Mucosa of descending colon (tissue), 3 donors: ENCODE measurements at regions not wholly inside any gene's neighbourhood (a gene's known extent, or its start where the extent isn't known, plus 50 kb on each side); places are given as distances from the start of the nearest gene placed in this dataset.
"Not testable (repeated sequence)": the region's sequence is repeated elsewhere in the genome, so short reads cannot be mapped to it uniquely, and the experiment has no call there.

ENCODE experiments used
- ATAC-seq: fragments of 200-7000 bp; cut with Tn5 transposase; one replicate; pipeline ENCODE4 v1.9.1; 2020; ENCODE audit warnings: mild to moderate bottlenecking, moderate library complexity
- DNase-seq, 3 donors: peaks; one replicate each; pipeline ENCODE4 v3.0.0-alpha.2; 2020
- H3K36me3 ChIP-seq: fragments of 200-600 bp; one replicate; pipeline ENCODE4 v1.8.0; 2021; ENCODE audit warnings: low read depth, mild to moderate bottlenecking
- H3K4me1 ChIP-seq: fragments of 200-600 bp; one replicate; pipeline ENCODE4 v1.8.0; 2021; ENCODE audit warnings: low read depth, mild to moderate bottlenecking
- H3K4me3 ChIP-seq: fragments of 200-600 bp; one replicate; pipeline ENCODE4 v1.8.0; 2021; ENCODE audit warnings: mild to moderate bottlenecking
- H3K9me3 ChIP-seq: fragments of 200-600 bp; one replicate; pipeline ENCODE4 v1.8.0; 2021; ENCODE audit warnings: mild to moderate bottlenecking
- CTCF ChIP-seq: fragments of 200-600 bp; IDR thresholded peaks from one replicate; pipeline ENCODE4 v1.8.0; 2022; ENCODE audit warnings: antibody characterized with exemption, mild to moderate bottlenecking
- intact Hi-C, 2 donors: fragments of 100-400 bp; cut with DNase I in 1 of 2; cut with micrococcal nuclease in 1 of 2; formaldehyde crosslinking; loops; one replicate each; pipeline versions ENCODE4 v1.11.0 to v1.11.1; 2022; cut with DNase I, micrococcal nuclease
- donor health status: DM: no; HTN: no; CAD: no; lungs with moderate emphysema.
- donor health status: DM: no; HTN: no; CAD: no.
- donor health status: DM: no; HTN: yes; CAD: no.

- DNase-seq: no peak
- ATAC-seq: no peak
Observed at GRCh38 chr14:101669629-101670028, 91.9 kb upstream of the PPP2R5C start.

GRCh38 chr14:101673873-101674272, 87.6 kb upstream of the PPP2R5C start:
- Histone ChIP-seq H3K4me1 (no peaks in the 10 kb centered on the region), H3K36me3 (no peaks in the 10 kb centered on the region), H3K4me3 (no peak overlapping the region), H3K9me3 (peaks cover 14% of the 10 kb centered on the region)
- DNase-seq (no peak), ATAC-seq (no peak)
- no peak for TF ChIP-seq CTCF
- intact Hi-C loops: no loop called here

More at GRCh38 chr14:101669629-101670028, 91.9 kb upstream of the PPP2R5C start:
- TF ChIP-seq CTCF: no peak
- Histone ChIP-seq H3K4me3 (no peak overlapping the region), H3K4me1 (no peaks in the 10 kb centered on the region), H3K9me3 (peaks cover 14% of the 10 kb centered on the region), H3K36me3 (no peaks in the 10 kb centered on the region)
- intact Hi-C loops: no loop called here

- H3K4me3 ChIP-seq, H3K9me3 ChIP-seq, H3K36me3 ChIP-seq, ATAC-seq, intact Hi-C loops, DNase-seq, H3K4me1 ChIP-seq: not testable (repeated sequence)
Observed at GRCh38 chr14:101675835-101676234, 85.7 kb upstream of the PPP2R5C start.

- H3K4me3 ChIP-seq, H3K4me1 ChIP-seq, intact Hi-C loops, ATAC-seq, H3K36me3 ChIP-seq, H3K9me3 ChIP-seq, DNase-seq: not testable (repeated sequence)
Observed at GRCh38 chr14:101677912-101678327, 83.6 kb upstream of the PPP2R5C start.

GRCh38 chr14:101681795-101682194, 79.7 kb upstream of the PPP2R5C start:
- ATAC-seq: no peak
- no peak for DNase-seq
- TF ChIP-seq CTCF: no peak
- no peak overlapping the region for H3K4me3 ChIP-seq
- no peaks in the 10 kb centered on the region for H3K9me3 ChIP-seq
- H3K4me1 ChIP-seq: no peaks in the 10 kb centered on the region
- no peaks in the 10 kb centered on the region for H3K36me3 ChIP-seq
- intact Hi-C loops: no loop called here

GRCh38 chr14:101683365-101683764, 78.1 kb upstream of the PPP2R5C start:
- DNase-seq: no peak
- intact Hi-C loops: no loop called here
- no peak for TF ChIP-seq CTCF
- ATAC-seq: no peak
- Histone ChIP-seq H3K4me1 (no peaks in the 10 kb centered on the region), H3K4me3 (no peak overlapping the region), H3K36me3 (no peaks in the 10 kb centered on the region), H3K9me3 (no peaks in the 10 kb centered on the region)

- DNase-seq: no peak
- no peak for TF ChIP-seq CTCF
- H3K4me3 ChIP-seq: no peak overlapping the region
- H3K9me3 ChIP-seq: no peaks in the 10 kb centered on the region
- ATAC-seq: peak; percentile 60
- intact Hi-C loops: no loop called here
- H3K4me1 ChIP-seq: no peaks in the 10 kb centered on the region
- H3K36me3 ChIP-seq: no peaks in the 10 kb centered on the region
Observed at GRCh38 chr14:101687756-101688546, 73.6 kb upstream of the PPP2R5C start.
